HG02870 (cell line): ENCODE measurements at regions not wholly inside any gene's neighbourhood (a gene's known extent, or its start where the extent isn't known, plus 50 kb on each side); places are given as distances from the start of the nearest gene placed in this dataset.

ENCODE experiments used
- ATAC-seq: cut with Tn5 transposase; IDR thresholded peaks from one replicate; pipeline ENCODE4 v1.9.1; 2021; ENCODE audit warnings: mild to moderate bottlenecking, moderate library complexity; ENCODE audit not compliant: unreplicated experiment

GRCh38 chr15:70180186-70180875 is 82.6 kb upstream of the TLE3 start:
- ATAC-seq = no peak

GRCh38 chr15:70179309-70179892 is 81.7 kb upstream of the TLE3 start:
- no peak for ATAC-seq

DNA sequence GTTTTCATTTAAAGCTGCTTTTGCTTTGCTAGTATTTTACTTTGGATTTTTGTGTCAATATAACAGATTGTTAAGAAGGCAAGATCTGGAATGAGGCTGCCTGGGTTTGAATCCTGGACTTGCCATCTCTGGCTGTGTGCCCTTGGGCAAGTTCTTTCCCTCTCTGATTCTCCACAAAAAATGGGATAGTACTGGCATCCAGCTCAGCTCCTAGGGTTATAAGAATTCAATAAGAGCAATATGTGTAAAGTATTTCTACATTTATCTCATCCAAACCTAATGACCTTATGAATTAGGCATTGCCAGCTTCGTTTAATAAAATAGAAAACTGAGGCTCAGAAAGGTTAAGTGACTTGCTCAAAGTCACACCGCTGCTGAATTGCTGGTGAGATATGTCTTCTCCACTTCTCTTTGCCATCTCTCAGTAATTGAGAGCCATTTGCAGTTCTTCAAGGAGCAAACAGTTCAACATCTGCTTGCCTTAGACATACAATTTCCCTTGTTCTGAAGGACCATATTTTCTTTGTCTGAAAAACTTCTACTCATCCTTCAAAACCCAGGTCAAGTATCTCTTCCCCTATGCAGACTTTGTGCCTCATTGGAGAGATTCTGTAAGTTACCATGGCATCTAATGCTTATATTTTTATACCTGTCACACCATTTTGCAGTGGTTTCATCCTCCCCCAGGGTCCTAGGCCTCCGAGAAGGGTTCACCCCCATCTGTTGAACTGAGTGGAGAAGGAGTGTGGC is 80.8 kb upstream of the TLE3 start:
- no peak for ATAC-seq

- no peak for ATAC-seq
These were observed 75.0 kb upstream of the TLE3 start for GRCh38 chr15:70172566-70173225.

GRCh38 chr15:70172124-70172523 is 74.4 kb upstream of the TLE3 start:
- ATAC-seq = no peak

GRCh38 chr15:70171256-70171886 is 73.7 kb upstream of the TLE3 start:
- no peak for ATAC-seq

- no peak for ATAC-seq
These were observed 72.5 kb upstream of the TLE3 start for GRCh38 chr15:70170096-70170699.

DNA sequence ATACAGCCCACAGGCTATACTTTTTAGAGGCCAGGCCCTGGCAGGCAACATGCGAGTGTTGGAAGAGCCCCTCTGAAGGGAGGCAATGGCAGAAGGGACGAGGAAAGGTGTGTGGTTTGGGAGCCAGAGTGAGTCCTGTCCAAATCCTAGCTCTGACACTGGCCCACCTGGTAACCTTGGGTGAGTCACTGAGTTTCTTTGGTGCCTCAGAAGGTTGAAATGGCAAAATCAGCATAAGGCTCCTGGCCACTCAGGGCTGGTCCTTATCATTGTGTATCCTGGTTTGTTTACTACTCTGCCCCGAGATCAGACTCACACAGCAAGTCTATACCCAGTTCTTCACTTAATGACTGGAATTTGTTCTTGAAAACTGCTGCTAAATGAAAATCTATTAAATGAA is 71.4 kb upstream of the TLE3 start:
- no peak for ATAC-seq

- ATAC-seq = no peak
These were observed 69.4 kb upstream of the TLE3 start for GRCh38 chr15:70167155-70167554.

- no peak for ATAC-seq
These were observed 68.9 kb upstream of the TLE3 start for GRCh38 chr15:70166506-70167087.

GRCh38 chr15:70165716-70166284 is 68.1 kb upstream of the TLE3 start:
- ATAC-seq = no peak

GRCh38 chr15:70164910-70165715 is 67.4 kb upstream of the TLE3 start:
- ATAC-seq = no peak

DNA sequence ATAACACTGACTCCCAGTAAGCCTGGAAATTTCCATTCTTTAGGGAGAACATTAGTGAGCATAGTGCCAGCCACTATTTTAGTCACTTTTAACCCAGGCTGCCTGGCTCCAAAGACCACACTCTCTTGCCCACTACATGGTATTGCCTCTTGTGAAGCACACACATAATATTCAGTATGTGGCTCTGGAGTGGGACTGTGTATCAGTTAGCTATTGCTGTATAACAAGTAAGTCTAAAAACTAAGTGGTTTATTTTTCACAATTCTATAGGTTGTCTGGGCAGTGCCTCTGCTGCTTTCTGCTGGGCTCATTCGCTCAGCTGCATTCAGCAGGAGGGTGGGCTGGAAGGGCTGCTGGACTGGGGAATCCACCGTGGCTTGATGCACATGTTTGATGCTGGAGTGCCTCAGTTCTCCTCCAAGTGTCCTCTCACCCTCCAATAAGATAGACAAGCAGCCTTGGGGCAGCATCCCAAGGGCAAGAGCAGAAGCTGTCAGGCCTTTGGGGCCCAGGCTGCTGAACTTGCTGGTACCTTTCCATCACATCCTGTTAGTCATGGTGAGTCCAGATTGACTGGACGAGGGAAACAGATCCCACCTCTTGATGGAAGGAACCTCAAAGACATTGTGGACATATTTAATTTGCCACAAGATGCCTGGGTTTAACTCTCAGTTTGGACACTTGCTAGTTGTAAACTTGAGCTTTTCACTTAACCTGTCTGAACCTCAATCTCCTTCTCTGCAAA is 66.6 kb upstream of the TLE3 start:
- no peak for ATAC-seq

DNA sequence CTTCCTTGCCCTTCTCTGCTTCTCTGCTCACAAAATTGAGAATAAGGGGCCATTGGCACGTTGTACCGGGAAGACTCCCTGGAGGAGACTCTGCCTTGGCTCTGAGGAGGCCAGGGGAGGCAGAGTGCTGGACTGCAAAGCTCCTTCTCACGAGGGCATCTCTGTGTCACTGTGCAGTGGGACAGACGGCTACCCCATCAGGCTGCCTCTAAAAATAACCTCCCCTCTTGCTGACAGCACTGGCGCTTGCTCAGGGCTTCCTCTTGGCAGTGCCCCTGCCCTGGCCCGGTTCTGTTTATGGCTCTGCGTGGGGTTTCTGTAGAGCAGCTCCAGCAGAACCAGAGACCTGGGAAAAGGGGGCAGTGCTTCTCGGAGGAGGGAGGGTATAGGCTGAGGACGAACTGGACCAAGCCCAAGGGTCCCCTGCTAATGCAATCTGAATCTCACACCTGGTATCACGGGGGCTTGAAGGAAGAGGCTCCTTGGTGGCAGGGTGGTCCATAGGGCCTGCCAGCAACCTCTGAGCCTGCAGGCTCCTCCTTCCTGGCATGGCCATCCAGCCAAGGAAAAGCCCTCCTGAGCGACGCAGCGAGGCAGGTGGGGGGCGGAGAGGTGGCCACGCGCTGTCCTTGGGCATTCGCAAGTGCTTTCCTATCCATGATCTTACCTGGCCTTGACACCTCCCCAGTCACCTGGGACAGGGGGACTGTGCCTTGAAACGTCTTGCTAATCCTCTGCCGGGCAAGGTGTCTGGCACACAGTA is 63.3 kb upstream of the TLE3 start:
- ATAC-seq = no peak

GRCh38 chr15:70160267-70160666 is 62.5 kb upstream of the TLE3 start:
- no peak for ATAC-seq

DNA sequence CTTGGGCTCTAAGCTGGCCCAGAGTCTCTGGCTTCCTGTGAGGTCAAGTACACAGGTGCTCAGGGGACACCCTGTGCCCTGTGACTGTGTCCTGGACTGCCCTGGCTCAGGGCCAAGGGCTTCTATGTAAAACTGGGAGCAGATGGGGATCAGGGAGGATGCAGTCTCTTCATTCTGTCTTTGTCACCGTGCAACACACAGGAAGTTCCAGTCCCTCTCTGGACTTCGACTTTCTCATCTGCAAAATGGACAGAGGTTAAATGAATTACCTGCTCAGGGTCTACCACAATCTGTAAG is 61.9 kb upstream of the TLE3 start:
- ATAC-seq = no peak

GRCh38 chr15:70159001-70159712 is 61.4 kb upstream of the TLE3 start:
- ATAC-seq = no peak
